ENCODE measurements at regions not wholly inside any gene's neighbourhood (a gene's known extent, or its start where the extent isn't known, plus 50 kb on each side); places are given as distances from the start of the nearest gene placed in this dataset.

GRCh38 chr13:74184283-74184682, 50.1 kb upstream of the KLF12 start:
- Histone ChIP-seq H3K27ac (ENCODE audit: control insufficient read depth, insufficient read depth) (no peak overlapping the region), H3K4me3 (no peak overlapping the region), H3K9me3 (replicated peaks; ENCODE audit: control insufficient read depth, insufficient read depth, low read length) (no peaks in the 10 kb centered on the region), H3K4me1 (ENCODE audit: control insufficient read depth, insufficient read depth, low read length) (no peaks in the 10 kb centered on the region), H3K79me2 (ENCODE audit: control insufficient read depth, insufficient read depth, low read length) (no peaks in the 10 kb centered on the region), H3K36me3 (ENCODE audit: control insufficient read depth in 2 of 2, insufficient read depth in 2 of 2, low read length in 1 of 2) (no peaks in the 10 kb centered on the region), H2AFZ (ENCODE audit: control insufficient read depth, low read depth, low read length) (no peak overlapping the region), H3K4me2 (ENCODE audit: control insufficient read depth, insufficient read depth) (no peak overlapping the region), H3K27me3 (replicated peaks in 1 of 2; ENCODE audit: control insufficient read depth in 2 of 2, insufficient read depth in 2 of 2, low read length in 1 of 2) (no peaks in the 10 kb centered on the region), H4K20me1 (ENCODE audit: control insufficient read depth, insufficient read depth) (no peaks in the 10 kb centered on the region), H3K9ac (ENCODE audit: control insufficient read depth, insufficient read depth, low read length) (no peak overlapping the region)
- ChIA-PET CTCF (interaction anchor here (0.6 kb wide), 2 partner anchors 279 to 523 kb away, joined by 3 to 4 read pairs; no protein-coding TSS in a partner anchor), POLR2A (no interaction called here), SMC1A (ENCODE audit: uncharacterized antibody, unreplicated experiment) (no interaction called here), RAD21 (ENCODE audit: unreplicated experiment) (no interaction called here)
- FAIRE-seq (no peak), DNase-seq (ENCODE audit: low read depth, low spot score) (no peak), ATAC-seq (no peak)
- in situ Hi-C loops (cut with MboI) (no loop called here), intact Hi-C loops (cut with micrococcal nuclease; ENCODE audit: unreplicated experiment) (no loop called here)
- 45% methylated on average over 1 of the region's 1 CpG for whole genome bisulfite sequencing (ENCODE audit: insufficient coverage, insufficient replicate concordance, low lambda C conversion rate, missing lambda C conversion rate)
- TF ChIP-seq TBL1XR1 (IDR thresholded peaks at IDR 0.05; ENCODE audit: low read depth, low read length), result no peak
- TF ChIP-seq IKZF1 (conservative IDR thresholded peaks at IDR 0.05), result no peak
- no peak for TF ChIP-seq CEBPB (IDR thresholded peaks at IDR 0.05; ENCODE audit: borderline replicate concordance in 1 of 2, low read depth in 2 of 2, low read length in 2 of 2)
- no peak for TF ChIP-seq SUPT20H (IDR thresholded peaks at IDR 0.05; ENCODE audit: borderline replicate concordance, control insufficient read depth, low read depth, low read length)
- no peak for TF ChIP-seq REST (IDR thresholded peaks at IDR 0.05; ENCODE audit: low read depth, low read length)
- no peak for TF ChIP-seq NR2C2 (IDR thresholded peaks at IDR 0.05; ENCODE audit: borderline replicate concordance, control insufficient read depth, insufficient read length, low read depth)
- no peak for TF ChIP-seq CHD2 (IDR thresholded peaks at IDR 0.05; ENCODE audit: borderline replicate concordance, low read depth, low read length)
- no peak for TF ChIP-seq NFYB (IDR thresholded peaks at IDR 0.05; ENCODE audit: insufficient read depth, low read depth, low read length)
- no peak for TF ChIP-seq RAD51 (IDR thresholded peaks at IDR 0.05)
- TF ChIP-seq EED (IDR thresholded peaks at IDR 0.05; ENCODE audit: low read depth), result no peak
- TF ChIP-seq MXI1 (IDR thresholded peaks at IDR 0.05; ENCODE audit: low read depth, low read length), result no peak
- TF ChIP-seq ZNF217 (IDR thresholded peaks at IDR 0.05), result no peak
- no peak for TF ChIP-seq BCL3 (IDR thresholded peaks at IDR 0.05; ENCODE audit: borderline replicate concordance, insufficient read depth, low read depth, low read length, poor library complexity, severe bottlenecking)
- no peak for TF ChIP-seq ZNF274 (IDR thresholded peaks at IDR 0.05; ENCODE audit: insufficient read depth, insufficient read length)
- TF ChIP-seq CTCF (IDR thresholded peaks at IDR 0.05 in 2 of 3, conservative IDR thresholded peaks at IDR 0.05 in 1 of 3; ENCODE audit: control insufficient read depth in 2 of 3, extremely low read depth in 1 of 3, insufficient read depth in 1 of 3, low read depth in 3 of 3, low read length in 3 of 3), result no peak
- TF ChIP-seq SMAD1 (IDR thresholded peaks at IDR 0.05; ENCODE audit: low read depth, partially characterized antibody), result no peak
- TF ChIP-seq ELK1 (IDR thresholded peaks at IDR 0.05; ENCODE audit: low read depth, low read length), result no peak
- TF ChIP-seq BCL11A (IDR thresholded peaks at IDR 0.05; ENCODE audit: low read depth, low read length), result no peak
- no TSS peak for BruUV-seq (replicated peaks)
